HG03439 (cell line): ENCODE measurements at regions not wholly inside any gene's neighbourhood (a gene's known extent, or its start where the extent isn't known, plus 50 kb on each side); places are given as distances from the start of the nearest gene placed in this dataset.

Experiments
- ATAC-seq: cut with Tn5 transposase; IDR thresholded peaks from one replicate; pipeline ENCODE4 v1.9.1; 2021; ENCODE audit warnings: mild to moderate bottlenecking, moderate library complexity; ENCODE audit not compliant: unreplicated experiment

DNA sequence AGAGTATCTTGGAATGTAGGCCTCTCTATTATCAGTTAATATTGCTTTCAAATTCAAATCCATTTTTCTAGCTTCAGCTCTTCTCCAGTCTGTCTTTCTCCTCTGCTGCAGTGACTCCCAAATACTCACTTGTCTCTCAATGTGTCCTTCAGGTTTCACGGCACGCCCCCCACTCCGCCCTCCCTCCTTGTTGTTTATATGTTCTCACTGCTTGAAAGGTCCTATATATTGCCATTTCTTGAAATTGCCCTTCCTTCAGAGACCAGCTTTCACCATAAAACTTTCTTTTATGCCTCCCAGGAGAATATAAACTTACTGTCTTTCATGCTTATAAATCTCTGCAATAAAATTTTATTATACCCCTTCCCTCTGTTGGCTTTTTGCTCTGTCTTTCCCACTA, 668.2 kb downstream of the CCSER2 start:
- ATAC-seq, result no peak

DNA sequence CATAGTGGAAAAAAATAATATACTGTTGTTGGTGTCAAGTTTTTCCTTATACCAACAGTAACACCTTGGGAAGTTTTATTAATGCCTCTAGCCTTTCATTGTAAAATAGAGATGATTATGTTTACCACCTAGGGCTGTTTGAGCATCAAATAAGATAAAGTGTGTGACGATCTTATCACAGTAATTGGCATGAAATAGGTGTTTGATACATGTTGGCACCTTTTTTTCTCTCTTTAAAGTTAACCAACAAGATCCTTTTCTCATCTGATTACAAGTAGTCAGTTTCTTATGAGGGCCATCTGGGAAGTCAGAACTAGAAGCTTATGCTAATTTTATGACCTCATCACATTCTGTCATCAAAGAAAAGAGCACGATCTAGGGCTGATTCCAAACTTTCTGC, 669.5 kb downstream of the CCSER2 start:
- ATAC-seq, result no peak

DNA sequence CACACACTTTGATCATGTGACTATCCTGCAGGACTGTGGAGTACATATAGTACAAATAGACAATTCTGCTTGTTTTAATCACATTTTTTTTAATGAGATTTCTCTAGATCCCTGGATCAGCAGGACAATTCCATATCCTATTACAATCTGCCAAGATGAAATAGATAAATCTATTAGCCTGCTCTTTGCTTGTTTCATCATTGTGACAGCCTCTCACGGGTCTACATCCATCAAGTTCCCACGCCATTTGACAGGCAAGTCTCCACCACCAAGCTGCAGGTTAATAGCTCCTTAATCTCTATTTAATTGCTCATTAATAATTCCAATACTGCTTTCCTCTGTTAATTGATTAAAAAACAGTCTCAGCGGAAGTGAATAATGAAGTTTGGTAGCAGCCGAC, 671.5 kb downstream of the CCSER2 start:
- ATAC-seq, result no peak

DNA sequence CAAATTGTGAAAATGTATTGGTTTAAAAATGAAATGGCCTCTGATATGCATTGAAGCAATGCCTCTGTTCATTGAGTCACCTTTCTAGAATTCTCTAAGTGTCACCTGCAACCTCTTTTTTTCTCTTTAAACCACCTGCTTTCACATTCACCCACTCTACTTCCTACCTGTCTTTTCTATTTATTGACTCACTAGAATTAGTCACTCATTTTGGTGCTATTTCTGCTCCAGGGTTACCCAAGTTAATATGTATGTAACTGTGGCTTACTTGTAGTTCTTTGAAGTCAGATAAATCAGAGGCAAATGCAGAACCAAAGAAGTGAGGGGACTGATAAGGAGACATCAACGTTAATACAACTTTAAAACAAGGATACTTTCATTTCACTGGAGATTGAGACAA, 674.7 kb downstream of the CCSER2 start:
- ATAC-seq, result no peak

DNA sequence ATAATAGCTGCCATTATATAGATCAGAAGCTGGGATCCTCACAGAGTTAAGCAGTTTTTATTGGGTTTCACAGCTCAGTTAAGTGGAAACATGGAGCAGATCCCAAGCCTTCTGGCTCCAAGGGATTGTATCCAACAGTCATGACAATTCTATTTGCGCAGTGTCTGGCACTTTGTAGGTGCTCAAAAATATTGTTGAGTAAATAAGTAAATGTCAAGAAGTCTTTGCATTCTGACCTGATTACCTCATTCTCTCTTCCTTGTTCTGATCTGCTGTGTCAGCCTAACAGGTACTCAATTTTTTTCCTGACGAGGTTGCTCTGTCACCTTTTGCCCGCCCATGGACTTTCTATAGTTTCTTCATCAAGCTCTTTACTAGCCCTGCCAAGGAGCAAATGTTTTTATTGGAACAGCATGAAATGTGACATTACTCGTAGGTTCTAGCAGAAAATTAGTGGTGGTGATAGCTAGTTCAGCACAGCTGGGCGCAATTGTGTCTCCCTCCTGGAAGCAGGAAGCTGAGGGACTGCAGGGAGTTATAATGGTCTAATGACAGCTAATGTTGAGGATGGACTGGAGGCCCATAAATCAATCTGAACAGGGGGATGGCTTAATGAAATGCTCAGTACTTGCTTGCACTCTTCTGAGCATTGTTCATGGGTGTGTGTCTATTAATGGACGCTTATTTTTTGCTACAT, 680.2 kb downstream of the CCSER2 start:
- no peak for ATAC-seq

DNA sequence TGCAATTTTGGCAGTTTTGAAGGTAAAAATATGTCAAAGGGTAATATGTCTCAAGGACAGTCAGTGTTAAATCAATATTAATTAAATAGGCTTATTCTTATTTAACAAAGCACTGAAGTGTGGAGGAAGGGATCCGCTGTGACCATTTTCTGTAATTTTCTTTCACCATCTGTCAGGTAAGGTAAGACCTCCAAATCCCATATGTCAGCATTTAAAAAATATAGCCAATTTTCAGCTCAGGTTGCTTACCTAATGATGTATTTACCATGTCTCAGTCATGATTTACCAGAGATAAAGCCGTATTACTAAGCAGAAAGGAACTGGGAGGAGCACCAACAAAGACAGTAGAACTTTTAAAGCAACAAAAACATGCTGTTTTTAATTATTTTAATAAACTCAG, 683.9 kb downstream of the CCSER2 start:
- ATAC-seq, result no peak

DNA sequence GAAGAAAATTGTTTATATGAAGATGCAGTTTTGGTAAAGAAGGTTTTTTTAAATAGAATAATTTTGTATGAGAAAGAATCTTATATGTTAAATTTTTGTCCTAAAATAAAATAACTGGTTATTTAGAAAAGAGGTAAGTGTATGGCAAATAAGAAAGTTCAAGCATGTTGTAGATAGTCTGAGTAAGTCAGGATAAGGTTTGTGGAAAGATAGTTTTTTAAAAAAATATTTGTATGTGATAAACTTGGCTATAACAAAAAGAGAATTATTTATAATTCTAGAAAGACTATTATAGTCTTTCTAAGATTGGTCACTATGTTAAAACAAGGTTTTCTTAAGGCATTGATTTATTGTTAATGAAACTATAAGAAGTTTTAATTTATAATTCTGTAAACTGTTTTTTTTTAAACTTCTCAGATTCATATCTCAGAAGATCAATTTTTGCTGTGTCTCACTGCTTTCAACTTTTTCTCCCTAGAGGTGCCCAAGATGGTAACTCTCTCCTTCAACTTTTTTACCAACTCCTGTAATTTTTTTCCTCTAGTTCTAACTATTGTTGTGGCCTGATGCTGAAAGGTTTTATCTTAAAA, 698.6 kb downstream of the CCSER2 start:
- no peak for ATAC-seq

DNA sequence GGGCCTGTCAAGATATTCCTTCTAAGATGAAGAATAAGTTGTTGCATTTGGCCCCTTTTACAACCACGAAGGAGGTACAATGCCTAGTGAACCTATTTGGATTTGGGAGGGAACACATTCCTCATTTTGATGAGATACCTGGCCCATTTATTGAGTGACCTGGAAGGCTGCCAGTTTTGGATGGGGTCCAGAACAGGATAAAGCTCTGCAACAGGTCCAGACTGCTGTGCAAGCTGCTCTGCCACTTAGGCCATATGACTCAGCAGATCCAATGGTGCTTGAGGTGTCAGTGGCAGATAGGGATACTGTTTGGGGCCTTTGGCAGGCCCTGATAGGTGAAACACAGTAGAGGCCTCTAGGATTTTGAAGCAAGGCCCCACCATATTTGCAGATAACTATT, 704.6 kb downstream of the CCSER2 start:
- ATAC-seq, result no peak

DNA sequence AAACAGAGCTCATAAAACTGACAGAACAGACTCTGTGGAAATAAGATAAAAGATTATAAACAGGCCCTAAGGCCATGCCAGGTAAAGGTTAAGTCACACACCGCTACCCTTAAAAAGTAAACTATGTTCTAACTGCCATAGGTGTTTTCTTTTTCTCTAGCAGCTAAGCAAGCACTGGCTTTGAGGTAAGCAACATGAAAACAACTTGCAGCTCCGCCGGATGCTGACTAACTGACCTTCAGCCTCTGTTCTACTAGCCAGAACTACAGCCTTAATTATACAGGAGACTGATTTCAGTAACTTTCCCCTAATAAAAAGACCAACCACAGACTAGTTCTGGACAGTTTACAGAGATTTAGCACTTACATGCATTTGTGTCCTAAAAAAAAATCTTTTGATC, 708.3 kb downstream of the CCSER2 start:
- ATAC-seq, result no peak

DNA sequence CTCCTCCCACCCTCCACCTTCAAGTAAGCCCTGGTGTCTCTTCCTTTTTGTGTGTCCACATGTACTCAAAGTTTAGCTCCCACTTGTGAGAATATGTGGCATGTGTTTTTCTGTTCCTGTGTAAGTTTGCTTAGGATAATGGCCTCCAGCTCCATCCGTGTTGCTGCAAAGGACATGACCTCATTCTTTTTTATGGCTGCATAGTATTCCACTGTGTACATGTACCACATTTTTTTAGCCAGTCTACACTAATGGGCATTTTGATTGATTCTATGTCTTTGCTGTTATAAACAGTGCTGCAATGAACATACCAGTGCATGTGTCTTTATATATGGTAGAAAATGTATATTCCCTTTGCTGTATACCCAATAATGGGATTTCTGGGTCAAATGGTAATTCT, 710.9 kb downstream of the CCSER2 start:
- no peak for ATAC-seq

DNA sequence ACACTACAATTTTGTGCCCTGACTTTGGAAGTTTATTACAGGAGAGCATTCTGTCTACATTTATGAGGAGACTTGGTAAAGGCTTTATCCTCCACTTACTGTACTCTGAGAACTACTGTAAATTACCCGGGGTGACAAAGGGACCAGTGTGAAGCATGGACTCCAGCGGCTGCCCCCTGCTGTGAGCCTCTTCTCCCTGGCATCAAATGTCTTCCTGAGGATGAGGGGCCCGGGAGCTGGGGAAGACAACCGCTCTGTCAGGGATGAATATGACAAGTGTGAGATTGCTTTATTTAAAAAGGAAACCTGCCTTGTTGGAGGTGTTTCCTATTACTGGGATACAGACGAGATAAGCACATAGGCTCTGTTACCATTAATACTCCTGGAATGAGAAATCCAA, 714.8 kb downstream of the CCSER2 start:
- ATAC-seq, result no peak

DNA sequence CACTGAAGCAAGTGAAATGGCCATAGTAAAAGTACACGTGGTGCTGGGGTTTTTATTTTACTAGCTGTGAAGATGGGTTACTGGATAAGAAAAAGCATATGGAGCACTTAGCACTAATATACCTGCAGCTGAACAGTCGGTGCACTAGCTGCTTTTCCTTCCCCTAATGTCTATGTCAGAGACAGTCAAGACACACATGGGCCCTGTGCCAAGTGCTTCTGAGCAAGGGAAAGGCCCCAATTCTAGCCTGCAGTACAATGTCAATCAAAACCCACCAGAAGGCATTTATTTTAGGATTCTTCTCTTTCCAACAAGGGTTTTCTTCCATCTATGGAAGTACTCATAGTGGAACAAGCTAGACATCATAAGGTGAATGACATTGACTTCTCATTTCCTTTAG, 716.7 kb downstream of the CCSER2 start:
- no peak for ATAC-seq

DNA sequence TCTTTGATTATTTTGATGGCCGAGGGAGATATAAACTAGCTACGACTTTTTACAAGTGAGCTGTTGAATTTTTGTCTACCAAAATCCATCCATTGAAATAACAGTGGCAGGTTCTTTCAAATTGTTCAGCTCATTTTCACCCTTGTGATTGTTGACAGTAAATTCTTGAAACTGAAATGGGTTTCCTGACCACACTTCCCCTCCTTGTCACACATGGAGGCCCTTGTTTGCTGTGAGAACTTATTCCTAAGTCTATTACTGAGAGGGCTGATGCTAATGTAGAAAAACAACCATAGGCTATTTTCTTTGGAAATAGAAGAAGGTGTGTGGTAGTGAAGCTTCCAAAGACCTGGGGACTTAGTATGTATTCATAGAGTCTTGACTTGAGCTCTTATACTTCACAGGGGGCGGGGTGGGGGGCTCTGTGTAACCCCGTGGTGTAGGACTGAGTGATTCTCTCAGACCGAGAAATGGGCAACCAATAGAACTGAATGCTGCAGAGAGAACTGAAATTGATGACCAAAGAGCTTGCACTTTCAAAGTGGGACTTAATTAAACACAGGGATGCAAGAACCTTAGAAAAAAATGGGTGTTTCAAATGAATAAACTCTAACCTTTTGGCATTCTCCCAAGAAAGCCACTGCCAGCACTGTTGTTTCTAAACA, 718.9 kb downstream of the CCSER2 start:
- no peak for ATAC-seq

DNA sequence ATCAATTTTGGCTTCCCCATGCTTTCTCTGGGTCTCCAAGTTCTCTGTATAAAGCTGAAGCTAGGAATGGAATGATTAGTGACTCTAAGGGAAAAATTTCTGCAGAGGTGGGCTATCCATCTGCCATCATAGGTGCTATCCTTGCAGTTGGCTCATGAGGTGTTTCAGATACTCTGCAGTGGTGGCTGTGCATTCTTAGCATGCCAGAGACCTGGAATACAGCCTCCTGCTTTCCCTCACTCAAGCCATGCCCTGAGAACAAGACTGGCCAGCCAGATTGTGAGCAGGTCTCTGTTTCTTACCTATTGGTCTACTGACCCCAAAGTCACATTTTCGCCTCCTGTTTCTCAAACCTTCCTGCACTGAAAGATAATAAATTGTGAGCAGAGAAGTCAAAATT, 719.6 kb downstream of the CCSER2 start:
- ATAC-seq, result no peak

DNA sequence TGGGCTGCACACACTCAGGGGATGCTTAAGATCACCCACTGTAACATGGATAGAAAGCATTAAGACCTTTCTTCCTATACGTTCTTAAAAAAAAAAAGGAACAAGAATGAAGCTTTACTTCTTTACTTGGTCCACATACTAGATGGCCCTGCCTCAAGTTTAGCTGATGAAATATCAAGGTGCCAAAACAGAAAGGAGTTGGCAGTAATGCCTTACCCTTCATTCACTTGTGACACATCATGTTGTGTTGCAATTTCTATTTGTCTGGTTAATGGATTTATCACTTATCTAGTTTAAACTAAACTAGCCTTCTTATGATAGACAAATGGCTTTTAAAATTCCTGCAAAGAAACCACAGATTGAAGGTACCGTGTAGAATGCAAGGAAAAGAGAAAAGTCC, 720.3 kb downstream of the CCSER2 start:
- ATAC-seq, result no peak

DNA sequence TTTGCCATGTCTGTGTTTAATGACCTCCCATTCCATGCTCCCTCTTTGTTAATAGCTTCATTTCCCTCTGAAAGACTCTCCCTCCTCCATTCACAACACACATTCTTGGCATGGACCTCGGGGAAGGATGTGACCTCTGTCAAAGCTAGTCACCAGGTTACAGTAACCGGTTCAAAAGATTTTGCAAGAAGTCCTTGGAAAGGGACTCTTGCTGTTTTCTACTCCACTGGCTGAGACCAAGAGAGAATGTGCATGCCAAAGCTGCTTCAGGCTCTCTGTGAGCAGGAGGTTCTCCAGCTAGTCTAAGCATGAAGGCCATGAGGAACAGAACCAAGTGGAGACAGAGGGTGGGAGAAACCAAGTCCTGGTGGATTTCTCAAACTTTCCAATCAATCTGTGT, 732.6 kb downstream of the CCSER2 start:
- ATAC-seq, result no peak

DNA sequence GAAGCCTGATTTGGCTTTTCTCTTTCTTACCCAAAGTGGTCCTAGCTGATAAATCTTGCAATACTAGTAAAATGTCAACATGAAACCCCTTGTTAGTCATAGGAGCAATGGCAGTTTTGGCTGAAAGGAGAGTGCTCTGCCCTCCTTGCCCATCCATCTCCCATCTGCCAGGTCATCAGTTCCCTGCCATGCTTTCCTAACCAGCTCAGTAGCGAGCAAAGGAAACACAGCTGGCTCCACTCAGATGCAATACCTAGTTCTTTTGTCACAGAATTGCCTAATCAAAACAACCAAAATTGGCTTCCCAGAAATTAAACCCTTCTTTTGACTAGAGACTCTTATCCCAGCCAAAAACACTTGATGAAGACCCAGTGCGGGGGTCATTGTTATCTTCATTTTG, 733.0 kb downstream of the CCSER2 start:
- no peak for ATAC-seq

DNA sequence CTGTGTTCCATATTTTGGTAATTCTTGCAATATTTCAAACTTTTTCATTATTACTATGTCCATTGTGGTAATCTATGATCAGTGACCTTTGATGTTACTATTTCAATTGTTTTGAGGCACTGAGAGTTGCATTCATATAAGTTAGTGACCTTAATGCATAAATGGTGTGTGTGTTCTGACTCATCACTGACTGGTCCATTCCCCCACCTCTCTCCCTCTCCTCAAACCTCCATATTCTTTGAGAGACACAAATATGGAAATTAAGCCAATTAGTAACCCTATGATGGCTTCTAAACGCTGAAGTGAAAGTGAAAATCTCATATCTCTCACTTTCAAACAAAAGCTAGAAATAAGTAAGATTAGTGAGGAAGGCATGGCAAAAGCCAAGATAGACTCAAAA, 739.6 kb downstream of the CCSER2 start:
- no peak for ATAC-seq

DNA sequence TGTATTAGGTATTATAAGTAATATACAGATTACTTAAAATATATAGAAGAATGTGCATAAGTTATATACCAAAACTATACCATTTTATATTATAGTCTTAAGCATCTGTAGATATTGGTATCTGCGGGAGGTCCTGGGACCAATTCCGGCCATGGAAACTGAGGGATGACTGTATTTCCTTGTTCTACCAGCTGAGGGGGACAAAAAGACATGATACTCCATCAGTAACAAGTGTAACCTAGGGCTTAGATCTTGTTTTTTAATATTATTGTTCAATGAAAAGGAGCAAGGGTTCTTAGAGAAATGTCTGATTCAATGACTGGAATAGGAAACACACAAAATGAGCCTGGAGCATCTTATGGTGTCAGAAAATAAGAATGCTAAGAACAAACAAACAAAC, 752.5 kb downstream of the CCSER2 start:
- no peak for ATAC-seq

DNA sequence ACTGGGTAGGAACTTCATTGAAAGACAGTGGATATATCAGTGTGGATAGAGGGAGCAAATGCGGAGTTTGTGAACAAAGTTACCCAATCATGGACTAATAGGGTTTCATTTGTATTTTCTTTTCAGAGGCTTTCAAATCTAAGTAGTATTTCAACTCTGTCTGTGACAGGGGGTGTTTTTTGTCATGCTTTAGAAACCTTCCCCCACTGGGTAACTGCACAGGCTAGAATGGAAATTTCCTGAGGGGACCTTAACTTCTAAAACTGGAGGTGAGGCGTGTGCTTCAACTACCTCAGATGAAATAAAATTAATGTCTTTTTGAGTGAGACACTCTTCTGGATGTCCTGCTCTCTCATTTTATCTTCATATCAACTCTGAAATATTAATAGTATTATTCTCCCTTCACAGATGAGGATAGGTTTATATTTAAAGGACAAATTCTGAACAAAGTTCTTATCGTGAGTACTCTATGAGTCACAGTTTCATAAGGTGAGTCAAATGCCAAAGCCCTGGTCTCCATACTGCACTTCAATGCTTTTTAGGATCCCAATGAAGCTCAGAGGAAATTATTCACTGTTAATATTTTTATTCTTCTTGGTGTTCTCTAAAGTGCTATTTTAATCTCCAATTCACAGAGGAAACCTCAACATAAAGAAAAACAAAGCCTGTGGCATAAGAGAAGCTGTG, 770.6 kb downstream of the CCSER2 start:
- no peak for ATAC-seq

DNA sequence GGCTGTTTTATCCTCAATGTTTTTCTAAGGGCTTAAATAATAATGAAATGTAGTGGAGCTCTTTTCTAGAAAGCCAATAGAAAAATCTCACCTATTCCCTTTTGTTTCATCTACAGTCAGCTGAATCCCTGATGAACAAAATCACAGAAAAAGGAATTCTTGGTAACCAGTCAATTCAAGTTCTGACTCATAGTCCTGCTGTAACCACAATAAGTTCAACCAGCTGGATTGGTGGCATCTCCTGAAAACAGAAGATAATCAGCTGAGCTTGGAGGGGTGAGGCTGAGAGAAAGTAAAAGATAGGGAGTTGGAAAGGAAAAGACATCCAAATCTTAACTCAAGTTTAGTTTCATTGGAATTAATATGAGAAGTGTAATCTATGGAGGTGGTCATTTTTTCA, 772.1 kb downstream of the CCSER2 start:
- ATAC-seq, result no peak
